ENCODE measurements at regions not wholly inside any gene's neighbourhood (a gene's known extent, or its start where the extent isn't known, plus 50 kb on each side); places are given as distances from the start of the nearest gene placed in this dataset.

DNA sequence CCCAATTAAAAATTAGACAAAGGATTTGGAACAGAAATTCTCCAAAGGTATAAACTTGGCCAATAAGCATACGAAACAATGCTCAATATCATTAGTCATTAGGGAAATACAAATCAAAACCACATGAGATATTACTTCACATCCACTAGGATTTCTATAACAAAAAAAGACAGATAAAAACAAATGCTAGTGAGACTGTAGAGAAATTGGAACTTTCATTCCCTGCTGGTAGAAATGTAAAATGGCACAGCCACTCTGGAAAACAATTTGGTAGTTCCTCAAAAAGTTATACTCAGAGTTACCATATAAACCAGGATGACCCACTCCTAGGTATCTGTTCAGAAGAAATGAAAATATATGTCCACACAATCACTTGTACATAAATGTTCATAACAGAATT, 71.6 kb downstream of the RPL27A start:
- H3K4me3 ChIP-seq (ENCODE audit: low read depth, low read length), result no peak overlapping the region
- TF ChIP-seq, protein P1, sequence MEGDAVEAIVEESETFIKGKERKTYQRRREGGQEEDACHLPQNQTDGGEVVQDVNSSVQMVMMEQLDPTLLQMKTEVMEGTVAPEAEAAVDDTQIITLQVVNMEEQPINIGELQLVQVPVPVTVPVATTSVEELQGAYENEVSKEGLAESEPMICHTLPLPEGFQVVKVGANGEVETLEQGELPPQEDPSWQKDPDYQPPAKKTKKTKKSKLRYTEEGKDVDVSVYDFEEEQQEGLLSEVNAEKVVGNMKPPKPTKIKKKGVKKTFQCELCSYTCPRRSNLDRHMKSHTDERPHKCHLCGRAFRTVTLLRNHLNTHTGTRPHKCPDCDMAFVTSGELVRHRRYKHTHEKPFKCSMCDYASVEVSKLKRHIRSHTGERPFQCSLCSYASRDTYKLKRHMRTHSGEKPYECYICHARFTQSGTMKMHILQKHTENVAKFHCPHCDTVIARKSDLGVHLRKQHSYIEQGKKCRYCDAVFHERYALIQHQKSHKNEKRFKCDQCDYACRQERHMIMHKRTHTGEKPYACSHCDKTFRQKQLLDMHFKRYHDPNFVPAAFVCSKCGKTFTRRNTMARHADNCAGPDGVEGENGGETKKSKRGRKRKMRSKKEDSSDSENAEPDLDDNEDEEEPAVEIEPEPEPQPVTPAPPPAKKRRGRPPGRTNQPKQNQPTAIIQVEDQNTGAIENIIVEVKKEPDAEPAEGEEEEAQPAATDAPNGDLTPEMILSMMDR (conservative IDR thresholded peaks at IDR 0.05; ENCODE audit: low read depth, low read length), result no peak
- DNase-seq (ENCODE audit: low read depth), result no peak

DNA sequence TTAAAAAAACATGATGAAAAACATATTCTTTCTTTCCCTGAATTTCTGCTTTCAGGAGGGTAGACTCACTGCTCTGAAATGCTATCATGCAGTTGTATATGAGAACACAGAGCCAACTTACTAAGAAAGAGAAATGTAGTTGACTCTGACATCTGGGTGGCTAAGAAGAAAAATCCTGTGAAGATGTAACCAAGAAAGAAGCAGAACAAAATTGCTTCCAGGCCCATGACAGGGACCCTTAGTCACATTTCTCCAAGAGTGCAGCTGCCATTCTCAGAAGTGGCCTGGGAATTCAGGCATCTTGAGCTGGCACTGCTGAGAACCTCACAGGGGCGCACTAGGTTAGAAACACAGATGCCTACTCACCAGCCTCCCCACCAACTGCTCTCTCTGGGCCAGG, 73.6 kb downstream of the RPL27A start:
- no peak for DNase-seq (ENCODE audit: low read depth)
- TF ChIP-seq, protein P1 (conservative IDR thresholded peaks at IDR 0.05; ENCODE audit: low read depth, low read length), result no peak
- no peak overlapping the region for H3K4me3 ChIP-seq (ENCODE audit: low read depth, low read length)

DNA sequence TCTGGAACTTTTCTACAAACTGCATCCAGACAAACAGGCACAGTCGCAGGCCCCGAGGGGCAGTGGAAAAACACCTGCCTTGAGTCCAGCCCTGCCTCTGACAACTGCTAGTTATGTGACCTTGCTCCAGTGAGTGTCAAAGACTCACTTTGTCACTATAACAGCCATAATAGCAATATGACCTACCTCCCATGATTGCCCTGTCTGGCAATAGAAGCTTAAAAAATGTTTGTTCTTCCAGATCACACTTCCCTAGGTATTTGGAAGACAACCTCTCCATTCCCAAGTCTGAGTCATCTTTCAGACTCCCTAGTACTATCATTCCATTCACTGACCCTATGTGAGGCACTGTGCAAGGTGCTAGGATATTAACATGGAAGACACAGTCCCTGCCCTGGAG, 74.5 kb downstream of the RPL27A start:
- TF ChIP-seq, protein P1 (conservative IDR thresholded peaks at IDR 0.05; ENCODE audit: low read depth, low read length), result no peak
- peak; percentile 77 for DNase-seq (ENCODE audit: low read depth)
- no peak overlapping the region for H3K4me3 ChIP-seq (ENCODE audit: low read depth, low read length)

DNA sequence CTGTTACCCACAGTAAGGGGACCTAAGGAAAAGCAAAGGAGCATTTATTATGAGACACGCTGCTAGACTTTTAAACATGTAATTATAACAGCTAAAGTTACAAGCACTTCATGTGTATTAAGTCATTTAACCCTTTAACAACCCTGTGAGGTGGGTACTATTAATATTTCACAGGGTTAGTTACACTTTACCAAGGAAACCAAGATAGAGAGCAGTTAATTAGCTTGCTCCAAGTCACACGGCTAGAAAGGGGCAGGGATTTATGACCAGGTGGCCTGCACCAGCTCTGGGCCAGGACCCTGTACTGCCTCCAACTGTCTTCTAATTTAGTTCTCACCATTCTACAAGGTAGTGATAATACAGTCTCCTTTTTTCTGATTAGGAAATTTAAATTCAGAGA, 74.9 kb downstream of the RPL27A start:
- H3K4me3 ChIP-seq (ENCODE audit: low read depth, low read length), result no peak overlapping the region
- peak; percentile 45 for DNase-seq (ENCODE audit: low read depth)
- TF ChIP-seq, protein P1 (conservative IDR thresholded peaks at IDR 0.05; ENCODE audit: low read depth, low read length), result no peak

DNA sequence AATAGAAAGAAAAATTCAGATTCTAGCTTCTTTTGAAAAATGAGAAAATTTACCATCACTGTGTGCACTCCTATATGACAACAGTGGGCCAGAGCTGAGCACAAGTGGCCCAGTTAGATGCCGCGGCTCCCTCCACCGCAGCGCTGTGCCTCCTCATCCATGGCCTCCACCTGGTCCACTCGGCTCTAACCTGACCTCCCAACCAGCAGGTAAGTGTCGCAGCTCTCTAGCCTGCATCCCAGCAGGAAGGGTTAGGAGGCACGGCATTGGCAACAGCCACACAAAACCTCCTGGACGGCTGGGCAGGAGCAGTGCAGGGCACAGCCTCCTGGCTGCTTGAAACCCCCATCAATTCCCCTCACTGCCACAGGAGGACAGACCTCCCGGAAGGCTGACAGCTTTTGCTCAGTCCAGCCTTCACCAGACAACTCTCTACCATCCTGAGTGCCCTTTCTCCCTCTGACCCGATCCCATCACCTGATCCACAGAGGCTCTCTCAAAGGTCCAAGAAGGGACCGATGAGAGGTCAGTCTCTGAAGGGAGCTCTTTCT, 76.1 kb downstream of the RPL27A start:
- TF ChIP-seq, protein P1 (conservative IDR thresholded peaks at IDR 0.05; ENCODE audit: low read depth, low read length), result no peak
- no peak for DNase-seq (ENCODE audit: low read depth)
- H3K4me3 ChIP-seq (ENCODE audit: low read depth, low read length), result no peak overlapping the region

DNA sequence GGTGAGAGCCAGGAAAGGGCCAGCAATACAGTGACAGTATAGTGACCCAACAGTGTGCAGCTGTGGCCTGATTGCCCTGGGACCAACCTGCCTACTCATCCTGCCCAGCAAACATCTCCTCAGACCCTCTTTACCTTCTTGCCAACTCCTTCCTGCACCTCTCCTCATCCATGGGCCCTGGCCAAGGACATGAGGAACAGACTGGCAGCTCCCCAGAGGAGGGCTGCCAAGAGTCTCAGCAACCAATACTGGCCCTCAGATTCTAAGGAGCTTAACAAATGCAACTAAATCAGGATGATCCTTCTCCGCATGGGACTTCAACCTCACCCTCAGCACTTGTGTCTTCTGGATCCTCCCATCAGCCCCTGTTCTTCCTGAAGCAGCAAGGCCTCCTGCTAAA, 77.0 kb downstream of the RPL27A start:
- DNase-seq (ENCODE audit: low read depth), result no peak
- TF ChIP-seq, protein P1 (conservative IDR thresholded peaks at IDR 0.05; ENCODE audit: low read depth, low read length), result no peak
- no peak overlapping the region for H3K4me3 ChIP-seq (ENCODE audit: low read depth, low read length)

DNA sequence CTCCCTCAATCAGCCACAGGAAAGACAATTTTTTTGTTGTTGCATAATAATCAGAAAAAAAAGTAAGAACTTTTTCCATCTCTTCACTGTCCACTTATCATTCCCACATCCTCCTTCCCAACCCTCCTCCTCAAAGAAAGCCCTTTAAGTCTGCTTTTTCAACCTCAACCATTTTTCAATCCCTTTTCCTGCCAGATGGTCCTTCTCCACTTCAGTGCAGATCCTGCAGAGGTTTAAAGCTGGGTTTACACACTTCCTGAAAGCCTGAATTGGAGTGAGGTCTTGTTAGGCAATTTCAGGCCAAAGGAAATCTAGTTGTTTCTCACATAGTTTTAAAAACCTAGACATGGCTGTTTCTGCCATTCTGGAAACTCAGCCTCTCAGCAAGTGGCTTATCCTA, 78.3 kb downstream of the RPL27A start:
- no peak for DNase-seq (ENCODE audit: low read depth)
- TF ChIP-seq, protein P1 (conservative IDR thresholded peaks at IDR 0.05; ENCODE audit: low read depth, low read length), result no peak
- no peak overlapping the region for H3K4me3 ChIP-seq (ENCODE audit: low read depth, low read length)

Data from epithelial cell of proximal tubule (primary cell).